Fibroblast of the conjunctiva (primary cell): ENCODE measurements at regions not wholly inside any gene's neighbourhood (a gene's known extent, or its start where the extent isn't known, plus 50 kb on each side); places are given as distances from the start of the nearest gene placed in this dataset.
"Not testable (repeated sequence)": the region's sequence is repeated elsewhere in the genome, so short reads cannot be mapped to it uniquely, and the experiment has no call there.

ENCODE experiments used
- DNase-seq: peaks from one replicate; pipeline ENCODE4 v3.0.0-alpha.2; 2010; ENCODE audit warnings: low read depth

- no peak for DNase-seq
These were observed 366.2 kb upstream of the ID2 start for GRCh38 chr2:8315531-8316165.

DNA sequence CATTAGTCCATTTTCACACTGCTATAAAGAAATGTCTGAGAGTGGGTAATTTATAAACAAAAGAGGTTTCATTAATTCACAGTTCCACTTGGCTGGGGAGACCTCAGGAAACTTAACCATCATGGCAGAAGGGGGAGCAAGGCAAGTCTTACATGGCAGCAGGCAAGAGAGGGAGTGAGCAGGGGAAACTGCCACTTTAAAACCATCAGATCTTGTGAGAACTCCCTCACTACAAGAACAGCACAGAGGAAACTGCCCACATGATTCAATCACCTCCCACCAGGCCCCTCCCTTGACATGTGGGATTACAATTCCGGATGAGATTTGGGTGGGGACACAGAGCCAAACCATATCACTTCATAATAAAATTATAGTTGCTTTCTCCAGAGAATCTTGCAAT, 365.5 kb upstream of the ID2 start:
- no peak for DNase-seq

GRCh38 chr2:8317418-8317817, 364.4 kb upstream of the ID2 start:
- no peak for DNase-seq

GRCh38 chr2:8319219-8319618, 362.6 kb upstream of the ID2 start:
- no peak for DNase-seq

DNA sequence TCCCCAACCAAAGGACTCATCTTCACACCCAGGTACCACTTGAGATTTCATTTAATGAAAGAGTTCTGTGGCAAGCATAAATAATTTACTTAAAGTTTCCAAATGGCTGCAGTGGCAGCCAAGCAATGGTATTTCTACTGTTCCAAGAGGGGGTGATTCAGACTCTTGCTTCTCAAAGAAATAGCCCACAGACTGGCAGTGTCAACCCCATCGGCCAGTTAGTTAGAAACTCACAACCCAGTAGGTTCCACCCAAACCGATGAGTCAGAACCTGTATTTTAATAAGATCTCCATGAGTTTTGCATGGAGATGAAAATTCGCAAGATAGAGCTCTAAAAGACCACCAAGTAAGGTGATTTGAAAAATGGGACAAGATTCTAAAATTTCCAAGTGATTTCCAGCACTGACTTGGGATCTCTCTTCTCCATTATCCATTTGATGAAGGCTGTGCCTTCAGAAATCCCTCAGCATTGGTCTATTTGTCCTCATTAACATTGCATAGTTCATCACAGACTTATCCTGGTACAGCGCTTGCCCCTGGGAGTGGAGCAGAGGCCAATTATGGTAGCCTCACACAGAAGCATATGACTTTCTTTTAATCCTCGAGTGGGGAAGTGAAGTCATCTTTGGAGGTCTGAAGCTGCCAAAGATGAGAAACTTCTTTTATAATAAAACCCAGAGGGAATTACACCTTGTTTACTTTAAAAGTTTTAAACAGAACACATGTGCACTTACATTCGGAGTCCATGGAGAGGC, 361.4 kb upstream of the ID2 start:
- DNase-seq: no peak

DNA sequence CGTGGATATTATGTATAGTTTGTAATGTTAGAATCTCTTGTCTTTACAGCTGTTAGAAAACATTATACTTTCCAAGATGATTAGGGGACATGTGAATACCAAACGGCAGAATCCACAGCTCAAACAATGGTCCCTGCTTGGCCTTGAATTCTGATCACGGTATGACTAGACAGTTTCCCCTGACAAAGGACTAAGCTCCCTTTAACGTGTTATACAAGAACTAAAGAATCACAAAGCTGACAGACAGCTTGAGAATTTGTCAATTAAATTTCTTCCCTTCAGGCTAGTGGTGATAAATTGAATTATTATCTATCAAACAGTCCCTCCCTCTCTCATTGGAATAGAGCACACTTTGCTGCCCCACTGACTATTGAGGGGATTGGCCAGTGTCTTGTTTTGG, 359.2 kb upstream of the ID2 start:
- DNase-seq: no peak

- DNase-seq: no peak
These were observed 357.5 kb upstream of the ID2 start for GRCh38 chr2:8324164-8324856.

DNA sequence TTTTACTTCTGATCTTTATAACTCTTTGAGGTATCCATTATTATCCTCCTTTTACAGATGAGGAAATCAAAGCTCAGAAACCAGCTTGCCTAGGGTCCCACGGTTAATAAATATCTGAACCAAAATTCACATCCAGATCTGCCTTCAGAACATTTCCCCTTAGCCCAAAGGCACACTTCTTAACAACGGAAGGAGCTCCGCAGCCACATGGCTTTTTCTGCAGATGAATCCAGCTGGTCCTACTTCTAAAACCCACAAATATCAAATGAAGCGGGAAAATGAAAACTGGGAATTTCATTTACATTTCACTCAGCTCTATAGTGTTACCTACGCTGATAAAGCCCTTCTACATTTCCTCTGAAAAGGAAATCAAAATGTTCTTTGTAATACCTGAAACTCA, 357.0 kb upstream of the ID2 start:
- DNase-seq: no peak

DNA sequence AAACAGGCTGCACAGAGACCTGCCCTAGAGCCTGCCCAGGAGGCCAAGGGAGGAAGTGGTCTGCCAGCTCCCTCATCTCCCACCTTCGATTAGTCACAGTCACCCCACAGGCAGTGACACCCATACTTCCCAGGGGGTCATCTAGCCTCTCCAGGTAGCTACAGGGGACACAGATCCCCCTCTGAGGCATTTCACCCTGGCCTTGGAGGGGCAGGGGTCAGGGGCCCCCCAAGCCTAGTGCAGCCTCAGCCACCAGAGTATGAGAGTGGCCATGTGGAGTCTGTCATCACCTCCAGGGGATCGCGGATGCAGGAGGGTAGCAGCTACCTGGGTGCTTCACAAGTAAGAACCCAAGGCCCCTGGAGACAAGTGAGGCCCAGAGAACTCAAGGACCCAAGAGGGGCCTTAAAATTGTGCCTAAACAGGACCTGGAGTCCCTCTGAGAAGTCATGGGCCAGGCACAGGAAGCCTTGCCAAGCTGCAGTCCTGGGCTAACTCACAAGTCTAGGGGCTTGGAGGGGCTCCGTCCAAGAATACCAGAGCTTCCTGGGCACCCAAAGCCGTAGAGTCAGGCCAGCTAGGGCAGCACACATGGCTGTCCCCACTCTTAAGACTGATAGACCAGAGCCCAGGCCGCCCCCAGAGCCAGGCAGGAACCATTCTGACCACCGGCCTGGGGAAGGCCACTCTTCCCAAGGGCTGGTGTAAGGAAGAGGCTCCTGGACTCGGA, 354.3 kb upstream of the ID2 start:
- no peak for DNase-seq

GRCh38 chr2:8328217-8328616, 353.6 kb upstream of the ID2 start:
- no peak for DNase-seq

DNA sequence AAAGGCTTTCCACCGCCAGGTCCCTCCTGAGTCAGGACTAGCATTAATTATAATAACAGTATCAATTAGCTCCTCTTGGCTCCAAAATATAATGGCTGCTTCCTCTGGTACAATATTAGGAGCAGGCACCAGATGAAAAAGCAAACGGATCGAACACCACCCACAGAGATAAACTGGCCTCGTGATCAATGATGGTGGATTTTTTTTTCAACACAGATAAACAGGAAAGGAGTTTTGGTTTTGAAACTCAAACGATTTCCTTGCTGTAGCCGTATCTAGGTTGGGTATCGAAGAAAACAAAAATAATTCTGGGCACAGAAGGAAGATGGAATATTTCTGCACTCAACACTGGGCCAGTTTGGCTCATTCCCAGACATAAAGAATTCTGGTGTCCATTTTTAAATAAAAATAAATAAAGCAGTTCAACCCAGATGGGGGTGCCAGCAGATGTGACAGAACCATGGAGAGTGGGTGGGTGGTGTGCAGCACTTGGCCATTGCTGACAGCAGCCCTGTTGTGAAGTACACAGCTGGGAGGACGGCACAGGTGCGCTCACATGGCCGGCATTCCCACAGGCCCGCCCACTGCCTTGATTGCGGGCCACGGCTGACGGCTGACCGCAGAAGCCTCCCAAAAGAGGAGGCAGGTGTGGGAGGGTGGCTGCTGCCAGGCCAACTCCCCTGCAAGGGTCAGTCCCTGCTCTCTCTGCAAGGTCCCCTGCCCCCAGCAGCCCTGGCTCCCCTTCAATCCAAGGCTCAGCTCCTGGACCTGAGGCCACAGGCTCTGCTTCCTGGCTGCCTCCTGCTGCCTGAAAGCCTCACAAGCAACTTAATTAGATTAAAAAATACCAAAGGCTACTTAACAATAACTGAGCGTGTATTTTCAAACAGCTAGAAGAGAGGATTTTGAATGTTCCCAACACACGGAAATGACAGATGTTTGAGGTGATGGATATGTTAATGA, 351.9 kb upstream of the ID2 start:
- no peak for DNase-seq

- no peak for DNase-seq
These were observed 350.8 kb upstream of the ID2 start for GRCh38 chr2:8331068-8331467.

DNA sequence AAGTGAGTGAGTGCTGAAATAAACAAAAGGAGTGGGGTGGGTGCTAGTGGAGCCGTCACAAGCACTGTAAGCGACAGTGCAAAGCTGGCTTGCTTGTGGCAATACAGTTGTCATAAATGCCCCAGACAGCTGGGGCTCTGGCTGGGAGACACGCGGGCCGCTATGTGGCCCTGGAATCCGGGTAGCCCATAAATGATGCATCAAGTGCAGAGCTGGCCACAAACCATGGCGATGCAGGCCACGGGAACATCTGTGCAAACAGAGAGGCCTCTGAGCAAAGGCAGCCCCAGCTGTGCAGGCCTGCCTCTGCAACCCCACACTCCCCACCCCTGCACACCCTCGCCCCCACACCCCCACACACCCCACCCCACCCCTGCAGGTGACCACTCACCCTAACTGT, 349.2 kb upstream of the ID2 start:
- DNase-seq: no peak

DNA sequence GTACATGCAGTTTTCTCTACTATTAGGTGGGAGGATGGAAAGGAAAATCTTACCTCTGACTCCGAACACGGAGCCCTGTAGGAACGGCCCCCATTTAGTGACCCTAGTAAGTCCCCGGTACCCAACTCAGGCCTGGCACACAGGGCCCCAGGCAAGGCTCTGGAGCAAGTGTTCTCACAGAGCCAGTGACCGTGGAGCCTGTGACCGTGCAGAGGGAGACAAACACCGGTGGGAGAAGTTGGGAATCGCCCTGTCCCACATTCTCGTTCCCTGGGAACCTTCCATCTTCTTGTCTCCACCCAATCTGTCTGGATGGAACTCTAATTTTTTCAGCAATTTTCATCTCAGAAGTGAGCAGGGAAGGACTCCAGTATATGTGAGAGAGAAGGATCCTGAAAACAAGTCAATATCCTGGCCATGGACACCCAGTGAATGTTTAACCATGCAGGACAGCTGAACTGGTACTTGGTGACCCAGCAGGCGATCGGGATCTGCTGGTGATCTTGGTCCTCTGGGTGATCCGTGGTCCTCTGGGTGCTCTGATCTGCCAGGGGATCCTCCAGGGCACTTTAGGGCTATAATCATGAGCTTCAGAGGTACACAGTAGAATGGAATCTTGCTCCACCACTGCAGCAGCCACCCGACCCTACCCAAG, 348.6 kb upstream of the ID2 start:
- no peak for DNase-seq

DNA sequence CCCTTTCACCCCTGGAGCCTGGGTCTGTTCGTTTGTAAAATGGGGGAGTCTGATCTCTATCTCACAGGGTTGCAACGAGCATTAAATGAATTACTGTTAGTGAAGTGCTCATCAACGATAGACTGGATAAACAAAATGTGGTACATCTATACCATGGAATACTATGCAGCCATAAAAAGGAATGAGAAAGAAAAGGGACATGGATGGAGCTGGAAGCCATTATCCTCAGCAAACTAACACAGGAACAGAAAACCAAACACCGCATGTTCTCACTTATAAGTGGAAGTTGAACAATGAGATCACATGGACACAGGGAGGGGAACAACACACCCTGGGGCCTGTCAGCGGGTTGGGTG, 348.0 kb upstream of the ID2 start:
- DNase-seq: not testable (repeated sequence)

DNA sequence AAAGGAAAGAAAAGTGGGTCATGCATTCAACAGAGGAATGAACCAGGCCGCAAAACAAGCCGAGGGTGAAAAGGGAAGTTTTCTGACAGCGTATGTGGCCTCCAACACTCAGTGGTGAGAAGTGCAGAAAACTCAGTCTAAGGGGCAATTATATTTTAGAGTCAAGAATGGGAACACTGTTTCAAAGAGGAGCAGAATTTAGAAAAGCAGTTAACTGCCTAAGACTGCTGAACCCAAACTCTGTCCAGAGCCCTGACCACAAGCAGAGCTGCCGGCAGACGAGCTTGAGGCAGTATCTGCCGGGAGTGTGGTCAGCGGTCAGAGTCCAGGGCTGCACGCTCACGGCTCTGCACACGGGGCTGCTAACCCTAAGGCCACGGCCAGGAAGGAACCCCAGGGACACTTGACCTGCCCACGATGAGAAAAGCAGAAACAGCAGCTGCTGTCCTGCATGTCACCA, 347.0 kb upstream of the ID2 start:
- no peak for DNase-seq

- no peak for DNase-seq
These were observed 346.1 kb upstream of the ID2 start for GRCh38 chr2:8335801-8336200.

DNA sequence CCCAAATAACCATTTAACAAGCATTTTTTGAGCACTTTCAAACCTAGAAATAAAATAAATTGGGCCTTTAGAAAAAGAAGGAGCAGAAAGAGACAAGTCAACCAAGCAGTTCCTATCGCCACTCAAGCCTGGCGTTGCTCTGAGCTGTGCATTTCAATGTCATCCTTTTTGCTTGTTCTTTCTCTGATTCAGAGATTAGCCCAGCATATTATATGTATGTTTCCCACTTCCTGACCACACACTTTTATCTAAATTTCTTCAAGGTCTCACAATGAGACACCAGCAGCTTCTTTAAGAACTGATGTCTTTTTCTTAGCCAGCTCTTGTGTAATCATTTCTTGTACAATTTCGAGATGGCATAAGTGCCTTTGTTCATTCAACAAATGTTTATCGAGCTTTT, 344.5 kb upstream of the ID2 start:
- DNase-seq: no peak

DNA sequence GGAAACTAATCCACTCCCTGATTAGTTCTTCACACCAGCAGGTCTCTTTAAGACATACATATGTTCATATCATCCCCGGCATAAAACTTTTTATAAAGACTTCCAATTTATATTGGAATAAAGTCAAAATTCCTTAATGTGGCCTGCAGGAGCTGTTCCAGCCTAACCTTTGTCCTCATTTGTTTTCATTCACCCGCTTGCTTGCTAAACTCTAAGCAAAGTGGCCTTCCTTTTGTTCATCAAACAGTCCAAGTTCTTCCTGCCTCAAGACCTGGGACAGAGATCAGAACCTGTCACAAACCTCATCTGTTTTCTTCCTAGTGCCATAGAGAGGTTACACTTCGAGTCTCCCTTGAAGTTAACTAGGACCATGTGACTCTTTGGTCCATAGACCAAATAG, 339.4 kb upstream of the ID2 start:
- no peak for DNase-seq

- DNase-seq: no peak
These were observed 338.8 kb upstream of the ID2 start for GRCh38 chr2:8343031-8343430.
